Right renal pelvis (tissue), 4 donors: ENCODE measurements at regions not wholly inside any gene's neighbourhood (a gene's known extent, or its start where the extent isn't known, plus 50 kb on each side); places are given as distances from the start of the nearest gene placed in this dataset.
A peak's percentile ranks its signal among the peaks of the same experiment; 100 is the strongest.
"Not testable (repeated sequence)": the region's sequence is repeated elsewhere in the genome, so short reads cannot be mapped to it uniquely, and the experiment has no call there.

ENCODE experiments used
- DNase-seq, 4 donors: peaks; one replicate each; pipeline ENCODE4 v3.0.0-alpha.2; 2013; ENCODE audit warnings: low read depth in 4 of 4, low spot score in 3 of 4, missing footprints in 1 of 4

DNA sequence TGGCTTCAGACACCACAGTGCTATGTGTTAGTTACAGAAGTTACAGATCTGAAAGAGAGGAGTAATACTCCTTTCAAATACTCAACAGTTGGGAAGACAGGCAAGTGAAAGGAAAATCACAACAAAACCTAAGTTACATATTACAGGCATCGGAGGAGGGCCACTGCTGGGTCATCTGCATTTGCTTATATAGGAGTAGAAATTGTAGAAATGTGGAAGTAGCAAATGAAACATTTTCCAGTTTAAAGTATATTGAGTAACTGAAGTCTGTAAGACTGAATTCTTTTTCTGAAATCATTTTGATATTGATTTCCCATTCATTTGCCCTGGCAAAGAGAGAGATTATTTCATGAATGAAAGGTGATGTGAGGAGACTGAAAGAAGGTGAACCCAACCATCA lies 201.7 kb downstream of the SPRY1 start:
- no peak for DNase-seq

DNA sequence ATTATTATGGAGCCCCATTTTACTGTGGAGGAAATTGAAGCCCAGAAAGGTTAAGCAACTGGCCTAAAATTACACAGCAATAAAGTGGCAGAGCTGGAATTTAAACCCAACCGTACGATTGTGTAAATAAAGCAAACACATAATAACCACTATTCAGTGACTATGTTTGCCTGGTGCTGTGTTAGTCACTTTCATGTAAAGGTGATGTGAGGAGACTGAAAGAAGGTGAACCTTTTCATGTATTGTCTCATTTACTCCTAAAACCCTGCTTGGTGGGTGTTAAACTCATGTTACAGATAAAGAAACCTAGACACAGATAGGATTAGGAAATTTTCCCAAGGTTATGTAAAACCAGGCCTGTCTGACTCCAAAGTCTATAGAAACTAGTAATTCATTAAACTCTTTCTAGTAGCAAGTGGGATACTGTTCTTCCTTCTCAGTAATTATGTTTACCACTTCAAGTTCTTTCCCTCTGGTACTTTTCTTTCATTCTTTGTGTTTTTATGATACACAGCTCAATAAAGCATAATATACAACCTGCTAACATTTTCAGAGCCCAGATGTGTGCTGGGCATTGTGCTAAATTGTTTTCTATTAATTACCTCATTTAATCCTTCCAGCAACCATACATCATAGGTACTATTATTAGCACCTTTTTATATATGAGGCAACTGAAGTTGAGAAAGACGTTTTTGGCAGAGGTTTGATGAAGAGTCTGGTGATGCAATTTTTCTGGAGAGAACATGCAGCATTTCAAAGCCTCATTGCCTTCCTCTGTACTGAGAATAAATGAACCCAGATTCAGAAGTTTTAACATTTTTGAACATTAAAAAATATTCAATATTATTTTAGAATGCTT lies 202.7 kb downstream of the SPRY1 start:
- no peak for DNase-seq

DNA sequence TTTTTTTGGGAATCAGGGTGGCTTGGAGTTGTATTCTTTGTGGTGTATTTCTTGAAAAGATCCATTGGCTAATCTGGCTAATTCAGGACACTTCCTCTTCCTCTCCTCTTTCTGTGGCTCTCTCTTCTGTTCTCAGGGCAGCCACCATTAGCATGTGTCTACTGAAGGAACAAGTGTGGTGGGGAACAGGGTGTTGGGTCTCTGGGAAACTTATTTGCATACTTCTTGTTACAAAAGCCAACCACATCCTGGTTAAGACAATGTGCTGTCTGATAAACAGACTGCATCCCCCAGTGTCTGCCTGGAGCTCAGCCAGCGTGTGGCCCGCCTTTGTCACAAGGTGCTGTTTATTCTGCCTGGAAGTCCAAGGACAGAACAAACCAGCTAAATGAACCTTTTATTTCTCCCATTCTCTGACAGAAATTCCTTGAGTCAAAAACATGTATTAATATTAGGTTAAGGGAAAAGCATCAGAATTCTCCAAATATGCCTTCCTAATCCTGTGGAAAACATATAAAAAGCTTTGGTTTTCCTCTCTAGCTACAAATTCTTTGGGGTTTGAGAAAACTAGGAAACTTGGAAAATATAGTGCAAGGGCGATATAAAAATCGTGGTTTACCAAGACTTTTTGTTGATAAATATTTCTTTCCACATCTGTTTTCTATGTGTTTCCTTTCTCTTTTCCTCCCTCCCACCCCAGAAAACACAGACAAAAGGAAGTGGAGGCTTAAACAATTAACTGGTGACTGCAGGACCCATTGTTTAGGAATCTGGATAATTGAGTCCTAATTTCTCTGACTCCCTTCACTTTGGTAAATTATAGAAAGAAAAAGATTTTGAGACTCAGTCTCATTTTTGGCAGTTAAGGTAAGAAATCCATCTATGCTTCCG lies 203.6 kb downstream of the SPRY1 start:
- DNase-seq: peak in 1 of 4 donors; percentile 22

DNA sequence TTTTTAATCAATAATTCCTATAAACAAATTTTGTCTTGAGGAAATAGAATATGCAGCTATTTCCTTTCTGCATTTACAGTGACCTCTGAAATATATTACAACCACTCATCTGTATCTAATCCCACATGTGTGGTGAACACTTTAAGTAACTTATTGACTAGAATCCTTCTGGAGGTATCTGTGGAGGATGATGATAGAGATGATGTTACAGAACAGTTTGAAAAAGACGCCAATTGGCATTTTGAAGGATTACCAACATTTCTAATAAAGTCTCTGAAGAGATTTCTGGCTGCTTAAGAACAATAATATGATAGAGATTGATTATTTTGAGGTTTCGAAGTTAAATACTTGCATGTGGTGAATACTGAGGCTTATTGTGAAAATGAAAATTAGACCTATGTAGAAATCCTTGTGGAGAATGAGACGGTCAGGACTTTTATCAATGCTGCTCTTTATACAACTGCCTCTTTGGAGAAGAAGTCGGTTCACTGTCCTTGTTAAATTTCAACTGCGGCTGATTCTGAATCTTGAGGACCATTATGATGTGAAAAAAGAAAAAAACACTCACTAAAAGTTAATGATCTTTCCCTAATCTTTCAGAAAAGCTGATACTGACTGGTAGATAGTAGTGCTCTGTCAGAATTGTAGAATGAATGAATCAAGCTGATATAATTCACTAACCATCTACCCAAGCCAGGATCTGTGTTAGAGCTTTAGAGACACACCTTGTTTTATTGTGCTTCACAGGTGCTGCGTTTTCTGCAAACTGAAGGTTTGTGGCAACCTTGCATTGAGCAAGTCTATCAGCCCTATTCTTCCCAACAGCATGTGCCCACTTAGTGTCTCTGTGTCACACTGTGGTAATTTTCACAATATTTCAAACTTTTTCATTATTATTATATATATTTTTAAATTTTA lies 204.7 kb downstream of the SPRY1 start:
- no peak for DNase-seq

DNA sequence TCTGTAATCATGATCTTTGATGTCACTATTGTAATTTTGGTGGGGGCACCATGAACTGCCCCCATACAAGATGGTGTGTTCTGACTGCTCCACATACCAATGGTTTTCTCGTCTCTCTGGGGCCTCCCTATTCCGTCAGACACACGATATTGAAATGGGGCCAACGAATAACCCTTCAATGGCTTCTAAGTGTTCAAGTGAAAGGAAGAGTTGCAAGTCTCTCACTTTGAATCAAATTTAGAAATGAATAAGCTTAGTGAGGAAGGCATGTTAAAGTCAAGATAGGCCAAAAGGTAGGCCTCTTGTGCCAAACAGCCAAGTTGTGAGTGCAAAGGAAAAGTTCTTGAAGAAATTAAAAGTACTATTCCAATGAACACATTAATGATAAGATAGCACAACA lies 205.4 kb downstream of the SPRY1 start:
- DNase-seq: no peak

DNA sequence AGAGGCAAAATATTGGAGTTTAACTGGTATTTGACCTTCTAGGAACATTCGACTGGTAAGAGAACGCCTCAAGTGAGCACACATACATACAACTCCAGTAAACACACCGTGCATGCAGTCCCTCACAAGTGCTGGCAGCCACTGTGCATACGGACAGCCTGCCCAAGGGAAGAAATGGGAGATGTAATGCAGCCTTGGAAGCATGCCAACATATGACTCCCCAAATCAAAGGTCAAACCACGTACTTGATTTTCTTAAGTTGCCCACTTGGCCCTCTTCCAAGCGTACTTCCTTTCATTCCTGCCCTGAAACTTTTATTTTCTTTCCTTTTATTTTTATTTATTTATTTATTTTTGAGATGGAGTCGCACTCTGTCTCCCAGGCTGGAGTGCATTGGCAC lies 206.6 kb downstream of the SPRY1 start:
- no peak for DNase-seq

DNA sequence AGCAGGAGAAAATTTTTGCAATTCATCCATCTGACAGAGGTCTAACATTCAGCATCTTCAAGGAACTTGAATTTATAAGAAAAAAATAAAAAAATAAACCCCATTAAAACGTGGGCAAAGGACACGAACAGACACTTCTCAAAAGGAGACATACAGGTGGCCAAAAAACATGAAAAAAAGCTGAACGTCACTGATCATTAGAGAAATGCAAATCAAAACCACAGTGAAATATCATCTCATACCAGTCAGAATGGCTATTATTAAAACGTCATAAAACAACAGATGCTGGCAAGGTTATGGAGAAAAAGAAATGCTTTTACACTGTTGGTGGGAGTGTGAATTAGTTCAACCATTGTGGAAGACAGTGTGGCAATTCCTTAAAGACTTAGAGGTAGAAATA lies 209.2 kb downstream of the SPRY1 start:
- DNase-seq: not testable (repeated sequence)

DNA sequence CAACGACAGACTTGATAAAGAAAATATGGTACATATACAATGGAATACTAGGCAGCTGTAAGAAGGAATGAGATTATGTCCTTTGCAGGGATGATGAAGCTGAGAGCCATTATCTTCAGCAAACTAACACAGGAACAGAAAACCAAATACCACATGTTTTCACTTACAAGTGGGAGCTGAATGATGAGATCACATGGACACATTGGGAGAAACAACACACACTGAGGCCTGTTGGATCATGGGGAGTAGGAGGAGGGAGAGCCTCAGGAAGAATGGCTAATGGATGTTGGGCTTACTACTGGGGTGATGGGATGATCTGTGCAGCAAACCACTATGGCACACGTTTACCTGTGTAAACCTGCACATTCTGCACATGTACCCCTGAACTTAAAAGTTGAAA lies 209.7 kb downstream of the SPRY1 start:
- DNase-seq: no peak

DNA sequence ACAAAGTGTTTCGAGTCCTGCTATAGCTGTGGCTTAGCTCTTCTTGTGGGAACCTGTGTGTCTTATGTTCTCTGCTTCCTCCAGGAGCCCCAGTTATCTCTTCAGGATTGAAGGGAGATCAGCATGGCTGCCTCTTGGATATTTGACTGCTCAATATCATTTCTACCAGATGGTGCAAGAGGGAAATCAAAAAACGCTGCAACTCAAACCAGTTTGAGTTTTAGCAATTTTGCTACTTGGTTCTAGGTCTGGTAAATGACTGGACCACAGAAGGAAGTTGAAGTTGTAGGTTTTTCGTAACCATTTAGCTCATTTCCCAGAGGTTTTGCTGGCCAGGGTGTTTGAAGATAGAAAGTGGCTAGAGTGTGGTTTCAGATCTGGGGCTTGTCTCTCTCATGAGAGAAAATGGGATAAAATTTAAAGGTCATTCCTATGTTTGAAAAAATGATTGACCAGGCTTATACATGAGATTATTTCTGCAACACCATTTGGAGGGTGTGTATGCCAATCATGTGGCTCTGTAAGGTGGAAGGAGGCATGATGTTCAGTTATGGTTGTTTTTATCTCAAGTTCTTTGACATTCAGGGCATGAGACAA lies 210.4 kb downstream of the SPRY1 start:
- no peak for DNase-seq

DNA sequence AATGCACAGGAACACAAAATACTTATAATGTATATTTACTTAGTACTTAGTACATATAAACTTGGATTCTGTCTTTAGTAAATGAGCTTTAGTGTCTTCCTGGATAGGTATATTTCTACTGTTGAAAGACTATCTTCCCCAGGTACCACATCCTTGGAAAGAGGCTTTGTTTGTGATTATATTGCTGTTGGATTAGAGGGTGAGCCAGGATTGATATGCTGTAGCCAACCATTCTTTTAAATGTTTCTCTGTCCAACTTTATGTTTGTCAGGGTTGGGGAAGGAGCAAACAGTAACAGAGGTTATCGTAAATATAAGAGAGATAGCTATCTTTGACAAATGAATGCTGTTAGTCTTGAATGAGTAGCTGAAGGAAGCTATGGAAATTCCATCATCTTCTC lies 213.2 kb downstream of the SPRY1 start:
- no peak for DNase-seq

DNA sequence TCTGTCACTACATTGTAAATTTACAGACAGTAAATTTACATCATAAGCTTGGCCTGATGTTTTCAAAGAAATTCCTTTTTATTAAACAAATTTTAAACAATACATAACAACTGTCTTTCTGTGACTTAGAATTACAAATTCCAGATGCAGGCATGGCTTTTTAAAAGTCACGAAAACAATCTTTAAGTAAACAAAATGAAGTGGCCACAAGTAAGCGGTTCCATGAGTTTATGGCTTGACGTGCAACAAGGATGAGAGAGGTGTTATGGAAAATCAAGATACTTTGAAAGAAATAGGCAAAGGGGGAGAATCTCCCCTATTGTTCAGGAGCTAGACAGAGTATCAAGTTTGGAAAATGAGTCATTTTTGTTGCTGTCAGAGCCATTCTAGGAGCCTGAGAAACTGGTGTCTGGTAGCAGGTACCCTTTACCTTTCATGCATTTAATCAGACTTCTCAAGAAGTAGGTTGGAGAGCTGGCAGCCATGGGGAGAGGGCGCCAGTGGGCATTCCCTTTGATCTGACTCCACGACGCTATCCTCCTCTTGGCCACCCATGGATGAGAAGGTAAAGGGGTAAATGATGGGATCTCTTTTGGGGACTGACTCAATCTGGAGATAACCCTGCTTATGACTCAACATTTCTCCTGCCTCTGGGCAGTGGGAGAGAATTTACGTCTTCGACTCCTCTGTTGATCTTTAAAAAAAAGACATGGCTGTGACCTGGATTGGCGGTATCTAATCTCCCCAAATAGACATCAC lies 217.2 kb downstream of the SPRY1 start:
- DNase-seq: no peak

DNA sequence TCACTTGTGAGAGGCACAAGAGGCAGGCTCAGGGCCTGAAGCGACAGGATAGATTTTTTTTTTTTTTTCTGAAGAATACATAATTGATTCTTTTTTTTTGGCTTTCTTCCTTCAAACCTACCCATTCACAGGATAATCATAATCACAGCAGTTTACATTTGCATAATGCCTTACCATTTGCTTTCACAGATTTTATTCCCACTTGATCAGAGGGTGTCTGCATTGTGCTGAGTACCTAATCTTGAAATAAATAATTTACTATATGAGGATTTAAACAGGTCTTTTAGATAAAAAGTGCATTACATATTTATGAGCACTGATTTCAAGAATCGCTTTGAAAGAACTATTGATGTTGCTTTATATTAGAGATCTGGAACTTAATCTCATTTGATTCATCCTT lies 219.3 kb downstream of the SPRY1 start:
- DNase-seq: no peak

DNA sequence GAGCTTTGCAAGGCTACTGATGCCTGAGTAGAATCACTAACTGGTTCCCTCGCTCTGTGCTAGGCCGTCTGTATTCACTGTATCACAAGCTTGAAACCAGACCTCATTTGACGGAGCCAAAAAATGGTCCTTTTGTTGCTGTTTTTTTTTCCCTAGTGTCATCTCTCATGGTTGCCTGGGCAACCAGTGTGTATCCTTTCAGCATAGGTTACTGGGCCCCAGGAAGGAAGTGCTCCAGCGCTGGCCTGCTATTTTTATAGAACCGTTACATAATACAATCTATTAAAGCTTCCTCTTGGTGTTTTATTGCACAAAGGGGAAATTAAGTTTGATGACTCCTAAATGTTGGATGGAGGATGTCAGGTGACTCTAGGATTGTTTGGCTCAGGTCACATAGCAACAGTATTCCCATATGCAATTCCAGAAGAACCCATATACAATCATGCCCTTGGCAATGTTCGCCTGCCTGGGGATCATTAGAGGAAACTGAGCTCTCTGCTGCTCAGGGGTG lies 220.4 kb downstream of the SPRY1 start:
- peak in 2 of 4 donors; percentile 58 to 59 for DNase-seq

DNA sequence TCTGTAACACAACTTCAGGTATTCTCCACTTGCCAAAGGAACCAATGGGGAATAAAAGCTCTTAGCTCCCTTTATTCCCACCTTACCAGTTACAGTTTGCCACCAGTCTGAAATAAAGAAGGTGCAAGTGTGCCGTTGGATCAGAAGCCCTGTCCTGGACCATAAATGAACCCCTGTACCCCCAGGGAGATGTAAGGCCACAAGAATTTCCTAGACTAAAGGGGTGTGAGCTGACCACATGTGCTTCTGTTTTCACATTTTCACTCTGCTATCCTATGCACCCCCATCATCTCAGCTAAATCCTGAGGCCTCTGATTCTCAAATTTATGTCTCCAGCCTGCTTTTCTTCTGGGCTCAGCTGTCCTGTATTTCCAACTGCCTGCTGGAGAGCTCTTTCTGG lies 221.2 kb downstream of the SPRY1 start:
- DNase-seq: no peak

DNA sequence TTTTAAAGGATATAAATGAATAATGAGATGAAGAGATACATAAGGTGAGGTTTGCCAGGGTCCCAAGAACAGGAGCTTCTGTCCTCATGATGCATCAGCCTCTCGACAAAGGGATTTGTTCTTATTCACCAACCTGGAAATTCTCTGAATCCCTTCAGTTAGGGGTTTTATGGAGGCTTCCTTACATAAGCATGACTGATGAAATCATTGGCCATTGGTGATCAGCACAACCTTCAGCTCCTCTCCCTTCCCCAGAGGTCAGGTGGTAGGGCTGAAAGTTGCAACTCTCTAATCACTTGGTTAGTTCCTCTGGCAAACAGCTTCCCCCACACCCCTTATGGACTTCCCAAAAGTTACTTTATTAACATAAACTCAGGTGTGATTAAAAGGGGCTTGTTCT lies 222.0 kb downstream of the SPRY1 start:
- no peak for DNase-seq

DNA sequence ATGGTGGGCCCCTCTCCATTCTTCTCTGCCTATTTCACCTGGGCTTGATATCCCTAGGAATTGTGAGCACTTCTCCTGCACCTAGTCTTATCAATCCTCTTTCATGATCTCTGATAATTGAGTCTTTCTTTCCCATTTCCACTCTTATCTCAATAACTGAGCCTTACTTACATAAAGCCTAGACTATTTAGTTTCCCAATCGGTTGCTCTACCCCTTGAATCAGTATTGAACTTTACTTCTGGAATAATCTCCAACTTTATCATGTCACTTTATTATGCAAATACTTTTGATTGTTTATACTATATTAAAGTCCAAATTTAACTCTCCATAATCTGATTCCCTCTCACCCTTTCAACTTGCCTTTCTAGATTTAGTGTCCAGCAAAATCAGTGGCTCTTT lies 222.7 kb downstream of the SPRY1 start:
- no peak for DNase-seq

DNA sequence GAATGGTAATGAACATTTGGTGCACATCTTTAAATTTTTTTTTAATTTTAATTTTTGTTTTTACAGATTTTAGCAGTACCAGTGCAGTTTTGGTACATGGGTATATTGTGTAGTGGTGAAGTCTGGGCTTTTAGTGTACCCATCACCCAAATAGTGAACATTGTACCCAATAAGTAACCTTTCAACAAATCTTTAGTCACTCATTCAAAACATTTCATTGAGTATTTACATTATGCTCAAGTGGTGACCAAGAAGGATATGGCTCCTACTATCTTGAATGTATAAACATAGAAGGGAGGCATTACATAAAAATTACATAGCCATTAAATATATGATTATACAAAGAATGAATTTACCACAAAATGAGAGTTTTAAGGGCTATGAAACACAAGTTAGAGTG lies 223.3 kb downstream of the SPRY1 start:
- DNase-seq: no peak

DNA sequence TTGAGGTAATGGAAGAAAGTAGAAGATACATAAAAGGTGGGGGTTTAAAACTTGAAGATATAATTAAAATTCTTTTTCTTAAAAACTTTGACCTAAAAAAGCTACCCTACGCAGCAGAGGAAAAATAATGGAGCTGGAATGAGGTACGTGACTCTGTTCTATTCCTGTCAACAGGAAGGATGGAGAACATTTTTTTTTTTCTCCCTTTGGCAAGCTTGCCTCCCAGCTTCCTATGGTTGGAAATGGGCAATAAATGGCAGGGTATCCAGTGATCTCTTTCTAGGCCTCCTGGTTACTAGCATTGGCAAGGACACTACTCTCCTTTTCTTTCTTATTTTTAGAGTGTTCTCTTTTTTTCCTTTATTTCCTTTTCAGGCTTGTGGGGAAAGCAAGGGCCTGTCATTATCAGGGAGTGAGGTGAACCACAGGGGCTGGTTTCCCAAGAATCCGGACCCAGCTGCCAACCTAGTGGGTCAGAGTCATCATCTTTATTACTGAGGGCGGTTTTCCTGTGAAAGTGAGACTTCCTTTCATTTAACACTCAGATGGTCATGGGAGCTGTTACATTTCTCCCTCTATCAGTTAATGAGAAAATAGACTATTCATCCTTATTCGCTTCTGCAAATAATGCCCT lies 224.6 kb downstream of the SPRY1 start:
- no peak for DNase-seq

DNA sequence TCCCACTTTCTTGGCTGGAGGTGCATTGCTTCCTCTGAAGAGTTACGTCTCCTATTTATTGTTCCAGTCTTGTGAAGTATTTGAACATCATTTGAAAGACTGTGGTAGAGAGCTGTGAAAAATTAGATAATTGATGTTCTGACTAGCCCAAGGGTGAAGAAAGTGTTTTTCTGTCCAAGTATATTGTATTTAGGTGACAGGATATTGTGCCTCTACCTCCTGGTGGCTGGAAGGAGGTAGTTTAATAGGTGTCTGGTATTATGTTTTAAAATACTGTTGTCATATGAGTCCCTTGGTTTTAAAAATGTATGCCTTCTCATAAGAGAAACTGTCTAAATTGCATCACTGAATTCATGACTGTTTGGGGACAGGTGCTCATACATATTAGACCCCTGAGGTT lies 226.0 kb downstream of the SPRY1 start:
- no peak for DNase-seq
